DMS53 treated with DMSO at 0.1 percent for 48 hours (cell line): ENCODE measurements at regions not wholly inside any gene's neighbourhood (a gene's known extent, or its start where the extent isn't known, plus 50 kb on each side); places are given as distances from the start of the nearest gene placed in this dataset.
"Not testable (repeated sequence)": the region's sequence is repeated elsewhere in the genome, so short reads cannot be mapped to it uniquely, and the experiment has no call there.

Experiments used
- DNase-seq: peaks from one replicate; lab custom pipeline; 2025; ENCODE audit not compliant: unreplicated experiment; lab: John Stamatoyannopoulos, UW

GRCh38 chr14:58730792-58731464 is 93.2 kb downstream of the DACT1 start:
- DNase-seq, result no peak

- no peak for DNase-seq
These were observed 93.9 kb downstream of the DACT1 start for GRCh38 chr14:58731465-58732293.

- DNase-seq, result no peak
These were observed 94.6 kb downstream of the DACT1 start for GRCh38 chr14:58732387-58732786.

GRCh38 chr14:58733451-58734208 is 95.9 kb downstream of the DACT1 start:
- DNase-seq, result no peak

GRCh38 chr14:58735596-58735995 is 97.8 kb downstream of the DACT1 start:
- DNase-seq, result no peak

- no peak for DNase-seq
These were observed 98.8 kb downstream of the DACT1 start for GRCh38 chr14:58736606-58737005.

GRCh38 chr14:58737511-58737910 is 99.7 kb downstream of the DACT1 start:
- no peak for DNase-seq

GRCh38 chr14:58738189-58738836 is 100.6 kb downstream of the DACT1 start:
- no peak for DNase-seq

GRCh38 chr14:58738876-58739275 is 101.1 kb downstream of the DACT1 start:
- DNase-seq, result no peak

GRCh38 chr14:58739674-58740073 is 101.9 kb downstream of the DACT1 start:
- DNase-seq, result no peak

- DNase-seq, result no peak
These were observed 102.7 kb downstream of the DACT1 start for GRCh38 chr14:58740379-58740935.

- DNase-seq, result no peak
These were observed 107.1 kb downstream of the DACT1 start for GRCh38 chr14:58744801-58745394.

- DNase-seq, result peak; percentile 19
These were observed 108.5 kb downstream of the DACT1 start for GRCh38 chr14:58746261-58746660.

GRCh38 chr14:58746701-58747100 is 108.9 kb downstream of the DACT1 start:
- no peak for DNase-seq

GRCh38 chr14:58747181-58747580 is 109.4 kb downstream of the DACT1 start:
- no peak for DNase-seq

- DNase-seq, result not testable (repeated sequence)
These were observed 110.5 kb downstream of the DACT1 start for GRCh38 chr14:58748251-58748650.

- peak; percentile 52 for DNase-seq
These were observed 111.4 kb downstream of the DACT1 start for GRCh38 chr14:58749066-58749669.

- DNase-seq, result no peak
These were observed 112.8 kb downstream of the DACT1 start for GRCh38 chr14:58750321-58751269.

- no peak for DNase-seq
These were observed 114.0 kb downstream of the DACT1 start for GRCh38 chr14:58751788-58752187.
